ENCODE measurements at regions not wholly inside any gene's neighbourhood (a gene's known extent, or its start where the extent isn't known, plus 50 kb on each side); places are given as distances from the start of the nearest gene placed in this dataset.

- Histone ChIP-seq H4K20me1 (replicated peaks; ENCODE audit: control insufficient read depth, insufficient read depth, low read length) (no peaks in the 10 kb centered on the region), H2AFZ (ENCODE audit: low read depth, low read length) (no peak overlapping the region), H3K79me2 (ENCODE audit: control insufficient read depth, insufficient read depth, low read length) (no peaks in the 10 kb centered on the region), H3K4me1 (replicated peaks in 1 of 2; ENCODE audit: control insufficient read depth in 2 of 2, insufficient read depth in 2 of 2, low read length in 2 of 2) (no peaks in the 10 kb centered on the region), H3K9me3 (replicated peaks; ENCODE audit: control insufficient read depth, insufficient read depth, low read depth, low read length) (no peaks in the 10 kb centered on the region), H3K9ac (ENCODE audit: insufficient read depth in 1 of 2, low read depth in 2 of 2, low read length in 2 of 2) (no peak overlapping the region), H3K27me3 (ENCODE audit: control insufficient read depth in 2 of 2, insufficient read depth in 2 of 2, low read length in 2 of 2) (no peaks in the 10 kb centered on the region), H3K36me3 (ENCODE audit: control insufficient read depth, insufficient read depth, low read length) (no peaks in the 10 kb centered on the region), H3K9me1 (ENCODE audit: control insufficient read depth, insufficient read depth, low read length) (no peaks in the 10 kb centered on the region), H3K4me3 (no peak overlapping the region), H3K4me2 (ENCODE audit: insufficient read depth, low read length) (no peak overlapping the region), H3K27ac (ENCODE audit: extremely low read depth, low read depth, low read length) (no peak overlapping the region)
- intact Hi-C loops (cut with micrococcal nuclease) (no loop called here), in situ Hi-C loops (cut with MboI) (no loop called here)
- ATAC-seq (no peak), FAIRE-seq (no peak), DNase-seq (ENCODE audit: extremely low read depth in 1 of 4, low spot score in 3 of 4) (no peak)
- no TSS peak for BruUV-seq (replicated peaks)
- ChIA-PET CTCF (ENCODE audit: low intra/inter-chr PET ratio) (no interaction called here), POLR2A (no interaction called here)
- WGBS (ENCODE audit: insufficient coverage, low coverage, missing lambda C conversion rate) = 0% methylated on average over 1 of the region's 1 CpG
- TF ChIP-seq KDM2B (CRISPR knock-in tag; IDR thresholded peaks at IDR 0.05) = no peak
- no peak for TF ChIP-seq HOXB6 (CRISPR knock-in tag; IDR thresholded peaks at IDR 0.05; ENCODE audit: borderline replicate concordance)
- TF ChIP-seq TFAP4 (CRISPR knock-in tag; IDR thresholded peaks at IDR 0.05; ENCODE audit: borderline replicate concordance) = no peak
- no peak for TF ChIP-seq THAP12 (CRISPR knock-in tag; IDR thresholded peaks at IDR 0.05)
- TF ChIP-seq ZNF318 (IDR thresholded peaks at IDR 0.05; ENCODE audit: borderline replicate concordance in 1 of 2, low read depth in 1 of 2) = no peak
- TF ChIP-seq ETV1 (tag; conservative IDR thresholded peaks at IDR 0.05; ENCODE audit: low read depth) = no peak
- TF ChIP-seq HNRNPLL (IDR thresholded peaks at IDR 0.05; ENCODE audit: low read depth, low read length, poor library complexity, severe bottlenecking) = no peak
Measured at GRCh38 chr4:20331642-20332041, 79.9 kb downstream of the SLIT2 start.
